HG02759 (cell line): ENCODE measurements at regions not wholly inside any gene's neighbourhood (a gene's known extent, or its start where the extent isn't known, plus 50 kb on each side); places are given as distances from the start of the nearest gene placed in this dataset.
A peak's percentile ranks its signal among the peaks of the same experiment; 100 is the strongest.
"Not testable (repeated sequence)": the region's sequence is repeated elsewhere in the genome, so short reads cannot be mapped to it uniquely, and the experiment has no call there.

Experiments
- ATAC-seq: cut with Tn5 transposase; IDR thresholded peaks from one replicate; pipeline ENCODE4 v1.9.1; 2021; ENCODE audit warnings: mild to moderate bottlenecking, moderate library complexity; ENCODE audit not compliant: unreplicated experiment

GRCh38 chr12:67488349-67488748, 160.2 kb upstream of the DYRK2 start:
- not testable (repeated sequence) for ATAC-seq

- ATAC-seq = no peak
Observed at GRCh38 chr12:67489007-67489406, 159.5 kb upstream of the DYRK2 start.

DNA sequence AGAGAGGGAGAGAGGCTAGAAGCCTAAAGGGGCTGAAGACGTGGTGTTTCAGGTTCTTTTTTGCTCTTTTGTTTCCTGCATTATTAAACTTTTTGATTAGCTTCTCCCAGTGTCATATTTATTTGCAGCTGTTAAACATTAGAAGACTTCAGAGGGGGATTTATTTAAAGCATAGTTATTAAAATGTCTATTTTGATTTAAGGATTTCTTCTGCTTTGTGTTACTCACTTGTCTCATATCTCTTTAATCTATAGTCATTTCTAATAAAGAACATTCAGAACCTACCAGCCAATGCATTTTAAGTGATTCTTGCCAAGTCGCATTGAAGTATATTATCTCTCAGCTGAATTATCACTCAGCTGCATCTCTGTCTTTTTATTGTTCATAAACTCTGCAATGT, 152.0 kb upstream of the DYRK2 start:
- no peak for ATAC-seq

- ATAC-seq = no peak
Observed at GRCh38 chr12:67498991-67499390, 149.6 kb upstream of the DYRK2 start.

DNA sequence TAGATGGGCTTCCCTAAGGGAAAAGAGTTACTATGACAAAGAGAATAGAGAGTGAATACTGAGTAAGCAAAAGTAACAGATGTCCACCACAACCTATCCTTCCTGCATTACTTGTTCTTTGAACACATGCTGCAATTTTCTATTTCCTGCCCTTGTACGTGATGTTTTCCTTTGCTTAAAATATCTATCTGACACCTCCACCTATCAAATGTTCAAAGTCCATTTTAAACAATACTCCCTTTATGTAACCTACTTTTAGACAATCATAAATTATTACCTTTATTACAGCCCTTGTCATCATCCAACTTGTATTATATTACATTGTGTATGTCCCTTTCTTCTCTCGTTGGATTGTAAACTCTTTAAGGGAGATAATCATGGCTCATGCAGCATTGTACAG, 147.2 kb upstream of the DYRK2 start:
- no peak for ATAC-seq

DNA sequence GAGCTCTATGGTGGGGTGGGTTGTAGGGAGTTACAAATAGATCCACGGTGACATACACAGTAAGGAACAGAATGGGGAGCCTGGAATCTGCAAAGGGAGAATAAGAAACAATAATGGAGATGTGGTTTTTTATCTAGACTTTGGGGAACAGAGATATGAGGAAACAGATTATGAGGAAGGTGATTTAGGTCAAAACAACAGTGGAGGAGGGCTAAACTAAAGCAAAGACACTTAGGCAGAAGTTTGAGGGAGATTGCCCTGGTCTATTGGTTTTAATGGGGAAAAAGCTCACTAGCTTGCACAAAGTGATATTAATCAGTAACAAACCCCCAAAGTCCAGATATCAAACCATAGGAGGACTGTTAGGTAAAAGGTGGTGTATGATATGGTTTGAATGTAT, 144.5 kb upstream of the DYRK2 start:
- no peak for ATAC-seq

DNA sequence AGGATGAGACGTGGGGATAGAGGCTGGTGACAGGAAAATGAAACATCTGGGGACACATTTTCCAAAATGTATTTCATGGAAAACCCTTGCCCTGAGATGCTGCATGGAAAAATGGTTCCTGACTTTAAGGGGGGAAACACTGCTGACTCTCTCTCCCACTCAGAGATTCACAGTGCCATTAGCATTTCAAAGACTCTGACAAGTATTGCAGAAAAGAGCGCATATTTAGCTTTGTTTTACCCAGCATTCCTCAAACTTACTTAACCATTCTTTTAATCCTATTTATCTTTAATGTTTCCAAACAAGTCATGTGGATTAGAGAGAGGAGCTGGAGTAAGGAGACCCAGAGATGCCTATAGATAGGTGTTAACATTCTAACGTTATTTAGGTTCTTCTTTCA, 141.8 kb upstream of the DYRK2 start:
- no peak for ATAC-seq

GRCh38 chr12:67508830-67509229, 139.7 kb upstream of the DYRK2 start:
- no peak for ATAC-seq

DNA sequence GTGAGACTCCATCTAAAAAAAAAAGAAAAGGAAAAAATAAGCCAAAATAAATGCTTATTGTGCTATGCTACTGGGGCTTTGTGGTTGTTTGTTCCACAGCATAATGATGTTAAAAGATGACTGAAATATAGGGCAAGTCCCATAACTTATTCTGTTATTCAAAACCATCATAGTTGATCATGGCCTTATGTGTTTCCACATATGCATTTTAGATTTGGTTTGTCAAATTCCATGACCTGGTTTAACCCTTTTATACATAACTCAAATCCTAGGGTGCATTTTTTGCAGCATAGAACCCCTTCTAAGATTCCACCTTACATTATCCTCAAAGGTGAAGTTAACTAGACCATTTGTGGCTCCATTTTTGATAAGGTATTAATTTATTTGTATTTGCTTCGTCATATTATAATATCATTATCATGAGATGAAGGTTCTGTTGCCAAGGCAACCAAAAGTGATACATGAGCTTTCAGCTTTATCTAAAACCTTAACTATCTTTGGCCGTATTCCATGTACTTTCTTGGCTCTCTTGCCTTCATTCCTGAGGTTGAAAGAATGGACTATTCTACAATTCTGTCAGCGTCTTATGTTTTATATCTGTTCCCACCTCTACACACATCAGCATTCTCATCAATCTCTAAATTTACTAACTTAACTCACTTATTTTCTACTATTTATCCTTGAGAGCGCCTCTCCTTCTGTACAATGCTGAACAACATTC, 138.7 kb upstream of the DYRK2 start:
- ATAC-seq = no peak

GRCh38 chr12:67512061-67512460, 136.5 kb upstream of the DYRK2 start:
- no peak for ATAC-seq

GRCh38 chr12:67514502-67514901, 134.0 kb upstream of the DYRK2 start:
- ATAC-seq = no peak

- peak; percentile 84 for ATAC-seq
Observed at GRCh38 chr12:67515679-67516340, 132.7 kb upstream of the DYRK2 start.

DNA sequence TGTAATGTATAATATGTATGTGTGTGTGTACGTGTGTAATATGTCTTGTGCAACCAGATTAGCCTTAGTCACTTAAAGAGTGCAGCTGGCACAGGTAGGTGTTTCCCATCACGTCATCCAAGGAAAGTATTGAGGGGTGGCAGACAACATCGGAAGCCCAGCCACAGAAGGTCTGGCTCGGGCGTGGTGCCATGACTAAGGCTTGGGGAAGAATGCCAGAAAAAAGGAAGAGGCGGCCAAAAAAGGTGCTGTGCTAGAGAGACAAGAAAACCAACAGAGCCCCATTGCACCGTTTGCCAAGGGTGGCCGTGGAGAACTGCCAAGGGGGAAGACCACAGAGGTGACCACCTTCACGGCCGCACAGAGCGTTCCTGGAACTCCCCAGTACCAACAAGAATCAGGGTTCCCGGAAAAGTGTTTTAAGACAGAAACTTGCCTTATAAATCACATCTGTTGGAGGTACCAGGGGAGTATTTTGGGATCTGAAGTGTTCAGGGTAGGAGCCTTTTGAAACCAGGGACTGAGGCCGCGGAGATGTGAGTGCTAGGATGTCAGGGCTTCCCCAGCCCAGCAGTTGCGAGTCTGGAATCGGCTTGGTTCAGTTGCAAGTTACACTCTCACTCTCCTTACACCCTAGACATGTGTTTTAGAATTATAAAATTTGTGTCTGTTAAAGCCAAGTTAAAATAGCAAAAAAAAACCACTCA, 131.2 kb upstream of the DYRK2 start:
- no peak for ATAC-seq

GRCh38 chr12:67519484-67520433, 128.8 kb upstream of the DYRK2 start:
- ATAC-seq = no peak

DNA sequence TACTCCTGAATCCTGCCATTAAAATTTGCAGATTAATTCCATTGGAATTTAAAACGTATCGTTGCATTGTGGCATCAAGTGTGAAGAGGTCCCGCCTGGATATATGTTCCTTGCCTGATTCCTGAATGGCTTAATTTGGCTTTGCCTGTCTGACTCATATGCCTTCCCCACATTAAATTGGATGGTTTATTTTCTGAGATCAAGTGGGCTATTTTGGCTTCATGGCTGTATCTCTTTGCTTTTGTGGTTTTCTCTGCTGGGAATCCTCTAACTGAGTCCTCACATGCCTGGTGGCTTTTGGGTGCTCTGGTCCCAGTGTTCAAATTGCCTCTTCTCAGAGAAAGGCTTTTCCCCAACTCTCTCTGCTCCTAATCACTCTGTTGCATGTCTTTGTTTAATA, 127.9 kb upstream of the DYRK2 start:
- ATAC-seq = no peak

DNA sequence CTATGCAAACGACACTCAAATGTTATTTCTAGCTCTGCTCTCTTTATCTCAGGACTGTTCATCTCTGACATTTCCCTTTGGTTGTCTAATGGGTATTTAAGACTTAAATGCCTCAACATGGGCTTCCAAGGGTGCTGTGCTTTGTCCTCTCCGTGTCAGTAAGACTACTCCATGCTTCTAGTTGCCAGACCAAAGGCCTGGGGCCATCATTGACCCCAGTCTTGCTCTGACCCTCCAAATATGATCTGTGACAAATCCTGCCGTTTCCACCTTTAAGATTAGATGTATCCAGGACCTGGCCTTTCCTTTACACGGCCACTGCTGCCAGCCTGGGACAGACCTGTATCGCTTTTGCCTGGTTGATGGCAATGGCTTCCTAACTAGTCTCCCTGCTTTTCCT, 126.3 kb upstream of the DYRK2 start:
- ATAC-seq = no peak

- no peak for ATAC-seq
Observed at GRCh38 chr12:67523538-67523937, 125.0 kb upstream of the DYRK2 start.

- no peak for ATAC-seq
Observed at GRCh38 chr12:67524861-67525616, 123.5 kb upstream of the DYRK2 start.

GRCh38 chr12:67525617-67525884, 123.0 kb upstream of the DYRK2 start:
- ATAC-seq = no peak

DNA sequence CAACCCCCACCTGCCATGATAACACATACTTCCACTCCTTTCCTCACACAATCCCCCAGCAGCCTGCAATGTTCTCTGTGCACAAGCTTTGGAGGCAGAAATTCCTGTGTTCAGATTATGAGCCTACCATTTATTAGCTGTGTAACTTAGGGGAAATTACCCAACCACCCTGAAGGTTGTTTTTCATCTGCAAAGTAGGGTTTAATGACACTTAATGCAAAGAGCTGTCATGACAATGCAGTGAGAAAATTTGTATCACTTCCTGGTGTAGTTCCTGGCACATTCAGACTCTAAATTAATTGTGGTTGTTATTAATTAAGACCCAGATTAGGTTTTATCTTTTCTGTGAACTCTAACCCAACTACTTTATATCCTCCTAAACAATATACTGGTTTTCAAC, 122.4 kb upstream of the DYRK2 start:
- no peak for ATAC-seq

- ATAC-seq = no peak
Observed at GRCh38 chr12:67531051-67531450, 117.5 kb upstream of the DYRK2 start.
